VCaP (cell line): ENCODE measurements at regions not wholly inside any gene's neighbourhood (a gene's known extent, or its start where the extent isn't known, plus 50 kb on each side); places are given as distances from the start of the nearest gene placed in this dataset.
A peak's percentile ranks its signal among the peaks of the same experiment; 100 is the strongest.

Experiments used
- H3K27ac ChIP-seq: fragments of 450-650 bp; 2 replicates; pipeline ENCODE4 v1.5.1; 2017
- CTCF ChIP-seq: fragments of 450-650 bp; conservative IDR thresholded peaks from 2 replicates; pipeline ENCODE4 v1.5.1; 2017; ENCODE audit warnings: mild to moderate bottlenecking, moderate library complexity

- no peak for TF ChIP-seq CTCF
- no peak overlapping the region for H3K27ac ChIP-seq
These were observed 192.0 kb upstream of the ANK2 start for GRCh38 chr4:112857461-112857860.

GRCh38 chr4:112858751-112859150 lies 190.7 kb upstream of the ANK2 start:
- no peak for TF ChIP-seq CTCF
- H3K27ac ChIP-seq = no peak overlapping the region

GRCh38 chr4:112859456-112860184 lies 189.8 kb upstream of the ANK2 start:
- no peak for TF ChIP-seq CTCF
- H3K27ac ChIP-seq = no peak overlapping the region

- no peak for TF ChIP-seq CTCF
- no peak overlapping the region for H3K27ac ChIP-seq
These were observed 188.4 kb upstream of the ANK2 start for GRCh38 chr4:112860830-112861690.

GRCh38 chr4:112861691-112862674 lies 187.5 kb upstream of the ANK2 start:
- H3K27ac ChIP-seq = peak overlapping the region; percentile 14; the same call in 1 of the 2 replicates
- no peak for TF ChIP-seq CTCF

- no peak for TF ChIP-seq CTCF
- H3K27ac ChIP-seq = no peak overlapping the region
These were observed 184.0 kb upstream of the ANK2 start for GRCh38 chr4:112865443-112865842.
